HCT116 (cell line): ENCODE measurements at regions not wholly inside any gene's neighbourhood (a gene's known extent, or its start where the extent isn't known, plus 50 kb on each side); places are given as distances from the start of the nearest gene placed in this dataset.

ENCODE experiments used
- POLR2AphosphoS5 ChIP-seq: IDR thresholded peaks from 2 replicates; pipeline ENCODE4 v1.6.1; 2011; ENCODE audit warnings: mild to moderate bottlenecking, low read depth, low read length, moderate library complexity
- SIN3A ChIP-seq: IDR thresholded peaks from 2 replicates; pipeline ENCODE4 v1.6.1; 2012; ENCODE audit warnings: low read depth
- SP1 ChIP-seq: IDR thresholded peaks from 2 replicates; pipeline ENCODE4 v1.6.1; 2012; ENCODE audit warnings: low read depth
- TF ChIP-seq, protein P1 (sequence below), 3 experiments: fragments of 200-600 bp in 1 of 3; sonication (generic) in 1 of 3; IDR thresholded peaks in 2 of 3; conservative IDR thresholded peaks in 1 of 3; 2 replicates each; pipeline ENCODE4 v1.5.1; 2012 to 2017; ENCODE audit warnings: low read depth in 2 of 3, low read length in 2 of 3, antibody characterized with exemption in 1 of 3, borderline replicate concordance in 1 of 3, control low read depth in 1 of 3, mild to moderate bottlenecking in 1 of 3, mixed read lengths in 1 of 3, mixed run types in 1 of 3, moderate library complexity in 1 of 3; ENCODE audit not compliant: insufficient read depth in 1 of 3

DNA sequence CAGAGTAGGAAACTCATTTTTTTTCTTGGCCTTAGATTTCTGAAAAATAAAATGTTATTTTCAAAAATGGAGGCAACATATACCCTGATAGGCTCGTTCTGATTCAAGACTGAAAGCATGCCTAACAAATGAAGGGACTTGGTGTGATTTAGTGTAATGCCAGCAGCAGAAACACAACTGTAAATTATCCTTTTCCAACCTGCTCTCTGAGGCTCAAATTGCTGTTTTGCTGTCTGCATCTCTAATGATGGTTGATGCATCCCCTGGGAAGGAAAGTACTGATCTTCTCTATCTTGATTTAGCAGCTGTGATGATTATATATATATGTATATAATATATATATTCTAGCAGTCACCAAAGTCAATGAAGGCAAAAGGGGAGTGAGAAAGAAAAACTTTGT lies 537.2 kb upstream of the API5 start:
- TF ChIP-seq, protein P1, sequence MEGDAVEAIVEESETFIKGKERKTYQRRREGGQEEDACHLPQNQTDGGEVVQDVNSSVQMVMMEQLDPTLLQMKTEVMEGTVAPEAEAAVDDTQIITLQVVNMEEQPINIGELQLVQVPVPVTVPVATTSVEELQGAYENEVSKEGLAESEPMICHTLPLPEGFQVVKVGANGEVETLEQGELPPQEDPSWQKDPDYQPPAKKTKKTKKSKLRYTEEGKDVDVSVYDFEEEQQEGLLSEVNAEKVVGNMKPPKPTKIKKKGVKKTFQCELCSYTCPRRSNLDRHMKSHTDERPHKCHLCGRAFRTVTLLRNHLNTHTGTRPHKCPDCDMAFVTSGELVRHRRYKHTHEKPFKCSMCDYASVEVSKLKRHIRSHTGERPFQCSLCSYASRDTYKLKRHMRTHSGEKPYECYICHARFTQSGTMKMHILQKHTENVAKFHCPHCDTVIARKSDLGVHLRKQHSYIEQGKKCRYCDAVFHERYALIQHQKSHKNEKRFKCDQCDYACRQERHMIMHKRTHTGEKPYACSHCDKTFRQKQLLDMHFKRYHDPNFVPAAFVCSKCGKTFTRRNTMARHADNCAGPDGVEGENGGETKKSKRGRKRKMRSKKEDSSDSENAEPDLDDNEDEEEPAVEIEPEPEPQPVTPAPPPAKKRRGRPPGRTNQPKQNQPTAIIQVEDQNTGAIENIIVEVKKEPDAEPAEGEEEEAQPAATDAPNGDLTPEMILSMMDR (IDR thresholded peaks at IDR 0.05 in 2 of 3, conservative IDR thresholded peaks at IDR 0.05 in 1 of 3; ENCODE audit: borderline replicate concordance in 1 of 3, insufficient read depth in 1 of 3, low read depth in 2 of 3, low read length in 2 of 3): no peak
- TF ChIP-seq SP1 (no peak), POLR2AphosphoS5 (no peak), SIN3A (no peak)
